ENCODE measurements at regions not wholly inside any gene's neighbourhood (a gene's known extent, or its start where the extent isn't known, plus 50 kb on each side); places are given as distances from the start of the nearest gene placed in this dataset.

DNA sequence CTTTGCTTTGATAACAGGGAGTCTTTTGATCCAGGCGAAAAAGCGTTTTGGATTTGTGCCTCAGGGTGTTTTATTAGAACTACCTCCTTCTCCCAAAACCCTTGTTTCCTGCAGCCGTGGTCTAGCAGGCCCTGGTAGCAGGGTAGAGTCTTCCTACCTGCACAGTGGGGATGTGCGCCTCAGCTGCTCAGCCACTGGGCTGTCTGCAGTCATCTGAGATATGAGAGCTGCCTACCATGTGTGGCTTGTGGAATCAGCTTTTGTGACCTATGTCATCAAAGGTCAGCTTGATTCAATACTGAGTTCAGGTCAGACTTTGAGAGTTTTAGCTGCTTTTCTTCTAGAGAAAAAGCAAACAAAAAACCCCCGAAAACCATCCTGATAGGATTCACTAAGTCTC lies 279.5 kb downstream of the CLIC5 start:
- Histone ChIP-seq H3K27ac (no peak overlapping the region), H3K36me3 (no peaks in the 10 kb centered on the region), H3K4me3 (no peak overlapping the region), H3K9me3 (no peaks in the 10 kb centered on the region), H3K27me3 (no peaks in the 10 kb centered on the region), H3K4me1 (no peaks in the 10 kb centered on the region)
- intact Hi-C loops (cut with DNase I) = no loop called here
- no peak for DNase-seq (ENCODE audit: extremely low spot score in 2 of 2)
- TF ChIP-seq POLR2AphosphoS5 (IDR thresholded peaks at IDR 0.05; ENCODE audit: insufficient read depth in 1 of 2, low read depth in 1 of 2) (no peak), POLR2A (IDR thresholded peaks at IDR 0.05) (no peak)
- TF ChIP-seq, protein P1, sequence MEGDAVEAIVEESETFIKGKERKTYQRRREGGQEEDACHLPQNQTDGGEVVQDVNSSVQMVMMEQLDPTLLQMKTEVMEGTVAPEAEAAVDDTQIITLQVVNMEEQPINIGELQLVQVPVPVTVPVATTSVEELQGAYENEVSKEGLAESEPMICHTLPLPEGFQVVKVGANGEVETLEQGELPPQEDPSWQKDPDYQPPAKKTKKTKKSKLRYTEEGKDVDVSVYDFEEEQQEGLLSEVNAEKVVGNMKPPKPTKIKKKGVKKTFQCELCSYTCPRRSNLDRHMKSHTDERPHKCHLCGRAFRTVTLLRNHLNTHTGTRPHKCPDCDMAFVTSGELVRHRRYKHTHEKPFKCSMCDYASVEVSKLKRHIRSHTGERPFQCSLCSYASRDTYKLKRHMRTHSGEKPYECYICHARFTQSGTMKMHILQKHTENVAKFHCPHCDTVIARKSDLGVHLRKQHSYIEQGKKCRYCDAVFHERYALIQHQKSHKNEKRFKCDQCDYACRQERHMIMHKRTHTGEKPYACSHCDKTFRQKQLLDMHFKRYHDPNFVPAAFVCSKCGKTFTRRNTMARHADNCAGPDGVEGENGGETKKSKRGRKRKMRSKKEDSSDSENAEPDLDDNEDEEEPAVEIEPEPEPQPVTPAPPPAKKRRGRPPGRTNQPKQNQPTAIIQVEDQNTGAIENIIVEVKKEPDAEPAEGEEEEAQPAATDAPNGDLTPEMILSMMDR (IDR thresholded peaks at IDR 0.05) = no peak

DNA sequence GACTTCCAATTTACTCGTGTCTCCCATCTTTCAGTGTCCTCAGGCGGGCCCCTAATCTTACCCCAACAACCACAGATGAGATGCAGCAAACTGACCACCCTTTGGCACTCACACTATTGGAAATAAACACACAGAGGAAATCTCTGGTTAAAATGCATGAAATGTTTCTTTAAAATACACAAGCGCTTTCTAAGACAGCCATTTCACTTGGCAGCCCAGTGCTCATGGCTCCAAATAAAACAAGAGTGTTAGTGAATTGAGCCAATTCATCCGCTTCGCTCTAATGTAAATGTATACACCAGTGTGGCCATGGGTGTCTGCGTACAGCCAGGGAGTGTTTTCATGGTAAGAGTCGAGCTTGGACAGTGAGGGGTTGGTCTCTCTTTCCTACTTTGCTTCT lies 282.9 kb downstream of the CLIC5 start:
- Histone ChIP-seq H3K27ac (no peak overlapping the region), H3K36me3 (no peaks in the 10 kb centered on the region), H3K4me1 (no peaks in the 10 kb centered on the region), H3K27me3 (no peaks in the 10 kb centered on the region), H3K9me3 (no peaks in the 10 kb centered on the region), H3K4me3 (no peak overlapping the region)
- DNase-seq (ENCODE audit: extremely low spot score in 2 of 2) = no peak
- intact Hi-C loops (cut with DNase I) = no loop called here
- TF ChIP-seq, protein P1 (IDR thresholded peaks at IDR 0.05) = no peak
- TF ChIP-seq POLR2AphosphoS5 (IDR thresholded peaks at IDR 0.05; ENCODE audit: insufficient read depth in 1 of 2, low read depth in 1 of 2) = no peak
- no peak for TF ChIP-seq POLR2A (IDR thresholded peaks at IDR 0.05)

- no peak for DNase-seq (ENCODE audit: extremely low spot score in 2 of 2)
- intact Hi-C loops (cut with DNase I) = no loop called here
- H3K9me3 ChIP-seq = no peaks in the 10 kb centered on the region
- no peak for TF ChIP-seq POLR2A (IDR thresholded peaks at IDR 0.05)
- H3K27ac ChIP-seq = no peak overlapping the region
- H3K4me1 ChIP-seq = no peaks in the 10 kb centered on the region
- H3K4me3 ChIP-seq = no peak overlapping the region
- no peaks in the 10 kb centered on the region for H3K27me3 ChIP-seq
- no peaks in the 10 kb centered on the region for H3K36me3 ChIP-seq
These were observed 285.4 kb downstream of the CLIC5 start for GRCh38 chr6:45730232-45730631.

DNA sequence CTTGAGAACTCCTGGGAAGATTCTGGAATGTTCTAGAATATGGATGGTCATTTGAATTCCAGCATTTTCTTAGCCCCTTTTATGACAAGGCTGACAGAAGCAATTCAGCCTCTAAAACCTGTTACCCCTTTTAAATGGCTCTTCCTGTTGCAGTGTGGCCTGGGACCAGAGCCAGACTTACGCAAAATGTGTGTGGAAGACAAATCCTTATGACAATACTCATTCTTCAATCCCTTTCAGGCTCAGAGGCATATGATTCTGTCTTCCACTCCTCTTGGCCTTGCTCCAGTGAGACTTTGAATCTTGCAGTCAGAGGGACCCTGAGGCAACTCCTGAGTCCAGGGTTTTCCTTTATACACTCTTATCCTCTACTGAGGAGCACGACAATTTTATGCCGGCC lies 287.0 kb downstream of the CLIC5 start:
- TF ChIP-seq POLR2A (IDR thresholded peaks at IDR 0.05) (no peak), POLR2AphosphoS5 (IDR thresholded peaks at IDR 0.05; ENCODE audit: insufficient read depth in 1 of 2, low read depth in 1 of 2) (no peak)
- TF ChIP-seq, protein P1 (IDR thresholded peaks at IDR 0.05) = no peak
- intact Hi-C loops (cut with DNase I) = loop anchor here (10.0 kb wide), 1 partner anchor 186 kb away; no protein-coding TSS in a partner anchor
- no peak for DNase-seq (ENCODE audit: extremely low spot score in 2 of 2)
- Histone ChIP-seq H3K4me1 (no peaks in the 10 kb centered on the region), H3K36me3 (no peaks in the 10 kb centered on the region), H3K4me3 (no peak overlapping the region), H3K9me3 (no peaks in the 10 kb centered on the region), H3K27ac (no peak overlapping the region), H3K27me3 (no peaks in the 10 kb centered on the region)

DNA sequence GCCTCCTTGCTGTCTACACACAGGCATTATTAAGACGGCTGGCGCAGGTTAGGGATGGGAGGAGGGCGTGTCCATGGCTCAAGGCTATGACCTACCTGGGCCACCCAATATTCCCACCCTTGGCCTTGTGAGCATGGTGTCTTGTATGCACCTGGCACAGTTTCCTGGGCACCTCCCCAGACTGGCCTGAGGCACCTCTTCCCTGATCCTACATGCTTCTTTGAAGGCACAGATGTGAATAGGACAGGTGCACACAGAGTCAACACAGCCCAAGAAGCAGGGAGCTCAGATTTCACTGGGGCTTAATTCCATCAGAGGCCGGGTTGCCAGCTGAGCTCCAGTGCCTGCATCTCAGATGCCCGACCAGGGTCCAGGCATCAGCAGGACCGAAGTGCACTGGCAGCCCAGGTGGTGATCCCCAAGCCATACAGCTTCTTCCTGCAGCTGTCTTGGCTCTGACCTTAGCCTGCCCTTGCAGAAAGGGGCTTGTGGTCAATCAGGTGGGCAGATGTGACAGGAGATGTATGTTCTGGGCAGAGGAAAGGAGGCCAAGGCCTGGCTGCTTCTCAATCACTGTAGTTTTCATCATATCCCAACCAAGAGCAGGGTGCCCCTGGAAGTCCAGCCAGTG lies 287.7 kb downstream of the CLIC5 start:
- no peak for DNase-seq (ENCODE audit: extremely low spot score in 2 of 2)
- TF ChIP-seq POLR2A (IDR thresholded peaks at IDR 0.05) (no peak), POLR2AphosphoS5 (IDR thresholded peaks at IDR 0.05; ENCODE audit: insufficient read depth in 1 of 2, low read depth in 1 of 2) (no peak)
- TF ChIP-seq, protein P1 (IDR thresholded peaks at IDR 0.05) = no peak
- Histone ChIP-seq H3K4me3 (no peak overlapping the region), H3K9me3 (no peaks in the 10 kb centered on the region), H3K27ac (no peak overlapping the region), H3K36me3 (no peaks in the 10 kb centered on the region), H3K27me3 (no peaks in the 10 kb centered on the region), H3K4me1 (no peaks in the 10 kb centered on the region)
- intact Hi-C loops (cut with DNase I) = loop anchor here (10.0 kb wide), 1 partner anchor 187 kb away; no protein-coding TSS in a partner anchor

All from vagina (tissue), 2 donors.